GM21528 (cell line): ENCODE measurements at regions not wholly inside any gene's neighbourhood (a gene's known extent, or its start where the extent isn't known, plus 50 kb on each side); places are given as distances from the start of the nearest gene placed in this dataset.
"Not testable (repeated sequence)": the region's sequence is repeated elsewhere in the genome, so short reads cannot be mapped to it uniquely, and the experiment has no call there.

Experiments
- ATAC-seq: cut with Tn5 transposase; IDR thresholded peaks from one replicate; pipeline ENCODE4 v1.9.1; 2021; ENCODE audit warnings: mild to moderate bottlenecking, moderate library complexity; ENCODE audit not compliant: unreplicated experiment, low FRiP score

DNA sequence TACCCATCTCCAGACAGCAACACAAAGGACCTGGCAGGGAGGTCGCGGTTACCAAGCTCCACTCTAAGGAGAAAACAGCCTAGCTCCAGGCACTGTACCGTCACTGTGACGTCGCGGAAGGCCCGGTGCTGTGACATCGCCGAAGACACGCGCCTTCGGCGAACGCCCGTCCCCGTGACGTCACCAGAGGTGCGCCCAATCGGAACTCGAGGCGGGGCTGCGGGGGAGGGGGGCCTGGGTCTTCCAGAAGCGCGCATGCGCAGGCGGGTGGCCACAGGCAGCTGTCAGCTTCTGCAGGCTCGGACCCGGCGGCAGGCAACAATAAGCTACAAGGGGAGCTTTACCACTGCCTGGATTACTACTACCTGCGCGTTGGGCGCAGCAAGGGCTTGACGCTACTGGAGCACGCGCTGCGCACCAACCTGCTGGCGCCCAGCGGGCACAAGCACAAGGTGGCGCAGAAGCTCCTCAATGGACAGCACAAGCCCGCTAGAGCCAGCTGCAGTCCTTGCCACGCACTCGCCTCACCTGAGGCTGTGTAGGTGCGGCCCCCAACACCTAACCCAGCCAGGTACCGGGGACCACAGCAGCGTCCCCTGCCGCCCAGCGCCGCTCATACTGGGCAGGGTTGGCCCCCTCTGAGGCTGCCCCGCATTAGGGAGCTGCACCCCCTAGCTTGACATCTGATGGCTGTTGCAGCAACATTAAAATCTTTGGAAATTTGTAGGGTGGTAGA, 208.4 kb downstream of the TPST1 start:
- peak; percentile 66 for ATAC-seq

DNA sequence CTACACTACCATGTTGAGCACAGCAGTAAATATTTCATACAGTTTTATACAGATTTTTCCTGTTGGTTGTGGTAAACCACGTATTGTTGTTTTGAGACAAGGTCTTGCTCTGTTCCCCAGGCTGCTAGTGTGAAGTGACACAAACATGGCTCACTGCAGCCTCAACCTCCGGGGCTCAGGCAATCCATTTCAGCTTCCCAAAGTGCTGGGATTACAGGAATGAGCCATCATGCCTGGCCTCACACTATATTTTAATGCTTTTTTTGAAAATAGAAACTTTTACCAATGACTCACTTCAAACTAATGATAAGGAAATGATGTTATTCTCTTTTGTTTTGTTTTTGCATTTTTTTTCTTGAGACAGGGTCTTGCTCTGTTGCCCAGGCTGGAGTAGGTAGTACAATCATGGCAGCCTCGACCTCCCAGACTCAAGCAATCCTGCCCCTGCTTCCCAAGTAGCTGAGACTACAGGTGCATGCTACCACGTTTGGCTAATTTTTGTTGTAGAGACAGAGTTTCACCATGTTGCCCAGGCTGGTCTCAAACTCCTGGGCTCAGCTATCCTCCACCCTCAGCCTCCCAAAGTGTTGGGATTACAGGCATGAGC, 210.6 kb downstream of the TPST1 start:
- ATAC-seq = no peak

- no peak for ATAC-seq
Observed at GRCh38 chr7:66418537-66418936, 210.1 kb upstream of the KCTD7 start.

DNA sequence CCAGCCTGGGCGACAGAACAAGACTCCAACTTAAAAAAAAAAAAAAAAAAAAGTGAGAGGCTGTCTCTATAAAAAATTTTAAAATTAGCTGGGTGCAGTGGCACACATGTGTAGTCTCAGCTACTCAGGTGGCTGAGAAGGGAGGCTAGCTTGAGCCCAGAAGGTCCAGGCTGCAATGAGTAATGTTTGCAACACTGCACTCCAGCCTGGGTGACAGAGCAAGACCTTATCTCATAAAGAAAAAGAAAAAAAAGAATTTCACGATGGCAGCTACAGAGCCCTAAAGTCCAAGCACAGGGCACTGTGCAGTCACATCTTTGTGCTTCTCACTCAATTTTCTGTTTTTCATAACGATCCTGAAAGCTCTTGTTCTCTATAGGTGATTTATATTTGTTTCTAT, 209.5 kb upstream of the KCTD7 start:
- ATAC-seq = no peak

DNA sequence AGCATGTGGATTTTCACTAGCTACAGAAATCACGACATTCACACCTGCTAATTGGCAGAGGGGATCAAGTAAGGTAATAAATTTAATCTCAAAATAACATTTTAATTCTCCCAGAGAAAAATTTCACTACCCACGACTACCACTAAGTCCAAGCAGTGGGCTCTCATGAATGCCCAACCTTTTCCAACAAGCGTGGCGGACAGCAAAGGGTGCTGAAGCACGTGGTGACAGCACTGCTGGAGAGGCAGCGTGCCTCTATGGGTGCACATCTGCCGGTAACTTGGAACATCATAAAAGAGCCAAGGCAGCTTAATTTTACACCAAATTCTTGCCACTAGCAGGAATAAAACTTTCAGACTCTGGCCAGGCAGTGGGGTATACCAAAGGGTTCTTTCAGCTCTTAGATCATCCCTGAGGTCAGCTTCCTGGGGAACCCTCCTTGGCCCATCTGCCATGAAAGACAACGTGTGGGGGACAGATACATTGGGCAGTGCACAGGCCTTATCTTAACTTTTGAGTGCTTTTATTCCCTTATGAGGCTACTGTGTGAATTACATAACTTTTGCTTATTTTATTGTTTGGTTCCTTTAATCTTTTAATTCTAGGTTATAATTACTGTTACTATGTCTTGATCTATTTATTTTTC, 206.7 kb upstream of the KCTD7 start:
- no peak for ATAC-seq

DNA sequence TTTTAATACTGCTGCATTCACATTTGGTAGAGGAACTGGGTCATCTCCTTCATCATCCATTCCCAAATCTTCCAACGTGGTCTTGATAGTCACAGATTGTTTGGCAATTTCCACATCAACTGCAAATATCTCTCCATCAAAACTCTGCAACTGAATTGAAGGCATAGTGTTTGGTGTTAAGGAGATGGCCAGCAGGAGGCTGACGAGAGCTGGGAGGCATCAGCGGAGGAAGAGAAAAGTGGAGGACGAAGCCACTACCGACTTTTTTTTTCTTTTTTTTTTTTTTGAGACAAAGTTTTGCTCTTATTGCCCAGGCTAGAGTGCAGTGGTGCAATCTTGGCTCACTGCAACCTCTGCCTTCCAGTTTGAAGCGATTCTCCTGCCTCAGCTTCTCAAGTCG, 205.0 kb upstream of the KCTD7 start:
- no peak for ATAC-seq

- no peak for ATAC-seq
Observed at GRCh38 chr7:66426332-66426731, 202.3 kb upstream of the KCTD7 start.

DNA sequence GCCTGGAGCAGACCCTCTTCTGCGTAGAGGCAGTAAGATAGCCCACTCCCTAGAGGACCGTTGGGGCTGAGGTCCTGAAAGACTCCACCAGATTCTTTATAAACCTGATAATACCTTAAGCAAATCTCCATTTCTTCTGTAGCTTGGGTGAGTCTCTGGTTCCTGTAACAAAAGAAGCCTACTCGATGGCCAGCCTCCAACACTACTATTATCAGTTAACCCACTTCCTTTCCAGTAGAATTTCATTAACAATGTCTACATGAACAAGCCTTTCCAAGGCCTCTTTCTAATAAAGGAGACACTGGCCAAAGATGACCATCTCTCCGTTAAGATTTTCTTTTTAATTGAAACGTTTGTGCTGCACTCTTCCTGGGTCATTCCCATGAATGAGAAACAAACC, 201.7 kb upstream of the KCTD7 start:
- ATAC-seq = no peak

DNA sequence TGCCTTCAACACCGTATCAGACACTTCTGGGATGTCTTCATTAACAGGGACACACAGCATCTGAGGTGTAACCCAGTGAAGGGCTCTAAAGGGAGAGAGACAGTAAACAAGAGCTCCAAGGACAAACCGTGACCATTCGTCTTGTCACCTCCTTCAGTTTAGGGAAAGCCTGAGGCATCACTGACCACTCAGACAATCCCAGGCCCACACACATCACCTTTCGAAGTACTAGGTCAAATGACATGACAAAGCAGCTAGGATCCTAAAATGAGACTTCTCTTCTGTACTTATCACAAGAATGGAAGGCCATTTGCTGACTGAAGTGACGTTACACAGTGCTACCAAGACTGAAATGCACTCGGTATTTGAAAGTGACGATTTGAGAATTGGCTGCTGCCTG, 200.7 kb upstream of the KCTD7 start:
- no peak for ATAC-seq

- ATAC-seq = no peak
Observed at GRCh38 chr7:66429498-66430163, 199.1 kb upstream of the KCTD7 start.

- no peak for ATAC-seq
Observed at GRCh38 chr7:66430164-66430545, 198.5 kb upstream of the KCTD7 start.

DNA sequence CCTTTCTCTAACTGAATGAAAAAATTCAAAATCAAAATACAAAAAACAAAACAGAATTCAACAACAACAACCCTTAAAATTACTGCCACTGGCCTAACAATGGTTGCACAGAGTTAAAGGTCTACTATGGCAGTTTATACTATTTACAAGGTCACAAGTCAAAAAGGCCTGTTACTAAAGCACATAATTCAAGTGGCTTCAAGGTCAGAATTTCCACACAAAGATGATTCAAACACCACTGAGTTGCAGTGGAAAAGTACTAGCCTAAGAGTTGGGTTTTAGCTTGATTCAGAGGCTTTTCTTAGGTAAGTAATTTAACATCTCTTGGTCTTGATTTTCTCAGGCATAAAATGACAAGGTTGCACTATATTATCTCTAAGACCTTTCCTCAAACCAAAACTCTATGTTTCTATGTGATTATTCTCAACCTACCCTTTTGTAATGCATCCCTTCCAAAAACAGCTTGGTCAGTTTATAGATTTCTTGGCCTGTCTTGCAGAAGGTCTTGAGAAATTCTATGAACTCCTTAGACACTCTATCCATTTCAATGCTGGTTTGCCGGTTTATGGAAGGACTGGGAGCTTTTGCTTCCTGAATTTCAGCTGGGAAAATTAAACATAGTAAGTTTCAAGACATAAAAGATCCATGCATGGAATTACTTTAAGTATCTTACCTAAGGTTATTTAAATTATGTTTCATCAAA, 189.8 kb upstream of the KCTD7 start:
- ATAC-seq = not testable (repeated sequence)

DNA sequence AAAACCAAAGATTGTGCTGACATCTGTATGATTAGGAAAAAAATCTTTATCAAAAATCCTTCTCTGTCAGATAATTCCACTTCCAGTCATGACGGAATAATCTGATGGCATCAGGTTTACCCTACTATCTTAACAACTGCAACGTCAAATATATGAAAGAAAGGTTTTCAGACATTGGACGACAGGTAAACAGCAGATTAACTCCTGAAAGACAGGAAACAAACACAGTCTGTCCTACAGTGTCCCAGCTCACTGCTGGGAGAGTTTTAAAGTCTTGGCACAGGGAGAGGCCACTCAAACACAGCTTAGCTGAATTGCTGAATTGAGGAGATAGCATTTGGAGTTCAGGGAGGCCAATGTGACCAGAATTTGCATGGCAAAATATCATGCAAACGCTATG, 186.3 kb upstream of the KCTD7 start:
- ATAC-seq = no peak

- ATAC-seq = no peak
Observed at GRCh38 chr7:66443946-66444345, 184.7 kb upstream of the KCTD7 start.

GRCh38 chr7:66447007-66447406, 181.7 kb upstream of the KCTD7 start:
- not testable (repeated sequence) for ATAC-seq

- ATAC-seq = not testable (repeated sequence)
Observed at GRCh38 chr7:66450814-66451213, 177.9 kb upstream of the KCTD7 start.

DNA sequence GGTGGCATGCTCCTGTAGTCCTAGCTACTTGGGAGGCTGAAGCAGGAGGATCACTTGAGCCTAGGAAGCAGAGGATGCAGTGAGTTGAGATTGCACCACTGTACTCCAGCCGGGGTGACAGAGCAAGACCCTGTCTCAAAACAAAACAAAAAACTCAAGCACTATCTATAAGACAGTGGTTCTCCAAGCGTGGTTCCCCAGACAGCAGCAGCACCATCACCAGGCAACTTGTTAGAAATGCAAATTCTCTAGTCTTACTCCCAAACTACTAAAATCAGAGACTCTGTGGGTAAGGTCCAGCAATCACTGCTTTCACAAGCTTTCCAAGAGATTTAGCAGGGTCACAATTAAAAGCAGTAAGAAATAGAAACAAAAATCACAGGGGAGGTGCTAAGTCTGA, 177.0 kb upstream of the KCTD7 start:
- not testable (repeated sequence) for ATAC-seq

- ATAC-seq = no peak
Observed at GRCh38 chr7:66452165-66452564, 176.5 kb upstream of the KCTD7 start.

GRCh38 chr7:66453340-66453739, 175.3 kb upstream of the KCTD7 start:
- ATAC-seq = no peak

GRCh38 chr7:66454600-66455225, 174.0 kb upstream of the KCTD7 start:
- ATAC-seq = no peak
